HepG2 (cell line): ENCODE measurements at regions not wholly inside any gene's neighbourhood (a gene's known extent, or its start where the extent isn't known, plus 50 kb on each side); places are given as distances from the start of the nearest gene placed in this dataset.

Source experiments
- CREB1 ChIP-seq, 2 experiments: fragments of 450-650 bp in 1 of 2; IDR thresholded peaks; 2 replicates each; pipeline ENCODE4 v1.6.1; 2016 to 2017; ENCODE audit warnings: control low read depth in 1 of 2, mild to moderate bottlenecking in 1 of 2, missing compliant biosample characterization in 1 of 2, missing genetic modification characterization in 1 of 2
- E2F5 ChIP-seq: sonication (generic); formaldehyde crosslinking; conservative IDR thresholded peaks from 2 replicates; pipeline ENCODE4 v1.4.0; 2020; ENCODE audit warnings: missing genetic modification reagents
- EZH2 ChIP-seq: conservative IDR thresholded peaks from 2 replicates; pipeline ENCODE4 v1.6.1; 2012; ENCODE audit warnings: mild to moderate bottlenecking, low read depth, low read length, moderate library complexity
- HINFP ChIP-seq: sonication (generic); formaldehyde crosslinking; IDR thresholded peaks from 2 replicates; pipeline ENCODE4 v1.4.0; 2020; ENCODE audit warnings: low read depth, mild to moderate bottlenecking, missing genetic modification reagents
- JUNB ChIP-seq: sonication (generic); formaldehyde crosslinking; IDR thresholded peaks from 2 replicates; pipeline ENCODE4 v1.8.0; 2022; ENCODE audit warnings: missing genetic modification reagents, mild to moderate bottlenecking, borderline replicate concordance
- MAZ ChIP-seq, 2 experiments: sonication (generic) in 1 of 2; formaldehyde crosslinking in 1 of 2; IDR thresholded peaks; 2 replicates each; pipeline versions ENCODE4 v1.5.0 to v1.6.1; 2012 to 2020; ENCODE audit warnings: low read depth in 2 of 2, mild to moderate bottlenecking in 2 of 2, borderline replicate concordance in 1 of 2, improper control_type of control experiment in 1 of 2, low read length in 1 of 2, missing genetic modification reagents in 1 of 2, moderate library complexity in 1 of 2
- PHF8 ChIP-seq: sonication (generic); formaldehyde crosslinking; IDR thresholded peaks from 2 replicates; pipeline ENCODE4 v1.5.0; 2020; ENCODE audit warnings: missing genetic modification reagents
- SP2 ChIP-seq: sonication (generic); formaldehyde crosslinking; IDR thresholded peaks from 2 replicates; pipeline ENCODE4 v1.5.1; 2020; ENCODE audit warnings: mild to moderate bottlenecking, missing genetic modification reagents
- SRF ChIP-seq: IDR thresholded peaks from 2 replicates; pipeline ENCODE4 v1.6.1; 2011; ENCODE audit warnings: mild to moderate bottlenecking, low read depth, low read length, moderate library complexity
- ZKSCAN1 ChIP-seq: fragments of 150-350 bp; IDR thresholded peaks from 2 replicates; pipeline ENCODE4 v1.6.1; 2014; ENCODE audit warnings: low read length

GRCh38 chrX:121836000-121836399 lies 788.6 kb downstream of the GLUD2 start:
- TF ChIP-seq MAZ (IDR thresholded peaks at IDR 0.05; ENCODE audit: borderline replicate concordance, low read depth, low read length) (no peak), MAZ (CRISPR knock-in tag; IDR thresholded peaks at IDR 0.05; ENCODE audit: low read depth) (no peak), HINFP (CRISPR knock-in tag) (no peak), SP2 (CRISPR knock-in tag) (no peak), SRF (no peak), EZH2 (no peak), JUNB (CRISPR knock-in tag) (no peak), E2F5 (CRISPR knock-in tag) (no peak), PHF8 (CRISPR knock-in tag) (no peak), CREB1 (IDR thresholded peaks at IDR 0.05) (no peak), CREB1 (CRISPR knock-in tag; IDR thresholded peaks at IDR 0.05) (no peak), ZKSCAN1 (no peak)
